ENCODE measurements at regions not wholly inside any gene's neighbourhood (a gene's known extent, or its start where the extent isn't known, plus 50 kb on each side); places are given as distances from the start of the nearest gene placed in this dataset.

DNA sequence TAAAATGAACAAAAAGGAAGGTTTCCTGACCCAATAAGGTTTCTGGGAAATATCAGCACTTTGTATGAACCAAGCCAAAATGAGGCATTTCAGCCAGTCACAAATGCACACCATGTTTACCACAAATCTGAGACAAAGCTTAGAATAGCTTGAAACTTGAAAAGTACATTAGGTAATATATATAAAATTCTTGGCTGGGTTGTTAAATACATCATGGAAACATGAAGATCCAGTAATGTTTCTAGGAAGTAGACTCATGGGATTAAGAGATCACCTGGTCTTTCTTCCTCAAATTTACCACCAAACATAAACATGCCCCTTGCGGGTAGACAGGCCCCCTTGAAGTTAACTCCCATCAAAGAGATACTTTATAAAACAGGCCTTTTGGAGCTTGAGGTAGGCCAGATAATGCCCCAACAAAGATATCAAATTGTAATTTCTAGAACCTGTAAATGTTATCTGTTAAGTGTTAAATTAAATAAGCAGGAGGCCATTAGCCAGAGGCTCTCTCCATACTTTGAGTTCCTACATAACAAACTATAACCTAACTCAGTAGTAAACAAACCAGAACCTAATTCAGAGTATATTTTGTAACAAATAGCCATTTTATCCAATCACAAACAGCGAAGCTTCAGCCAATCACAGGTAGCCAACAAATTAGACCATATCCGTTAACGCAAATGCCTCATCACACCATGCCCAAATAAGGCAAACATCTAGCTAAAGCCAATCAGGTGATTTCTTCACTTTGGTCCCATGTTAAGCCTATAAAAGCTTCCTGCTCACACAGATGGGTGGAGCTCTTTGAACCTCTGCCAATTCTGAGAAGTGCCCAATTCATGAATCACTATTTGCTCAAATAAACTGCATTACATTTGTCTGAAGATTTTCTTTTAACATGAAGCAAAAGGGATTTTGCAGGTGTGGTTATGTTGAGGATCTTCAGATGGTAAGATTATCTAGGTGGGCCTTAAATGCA is 127.9 kb upstream of the TARS1 start:
- Histone ChIP-seq H3K9me2 (ENCODE audit: insufficient read depth, low read length) (no peaks in the 10 kb centered on the region), H3K27ac (ENCODE audit: low read length) (no peak overlapping the region), H3K36me3 (ENCODE audit: insufficient read depth, low read length) (no peaks in the 10 kb centered on the region), H4K20me1 (ENCODE audit: insufficient read depth) (no peaks in the 10 kb centered on the region), H3K27me3 (ENCODE audit: insufficient read depth, low read depth, low read length) (no peaks in the 10 kb centered on the region), H2AFZ (ENCODE audit: low read depth, low read length) (no peak overlapping the region), H3K4me3 (ENCODE audit: low read length) (no peak overlapping the region), H3K9me3 (ENCODE audit: low read length) (no peaks in the 10 kb centered on the region), H3K4me2 (ENCODE audit: low read length) (no peak overlapping the region), H3F3A (ENCODE audit: insufficient read depth, low read length, poor library complexity, severe bottlenecking) (no peaks in the 10 kb centered on the region), H3K79me2 (replicated peaks; ENCODE audit: insufficient read depth, low read length) (no peaks in the 10 kb centered on the region), H3K9ac (ENCODE audit: low read length) (no peak overlapping the region)
- TF ChIP-seq EZH2 (IDR thresholded peaks at IDR 0.05; ENCODE audit: borderline replicate concordance, insufficient read depth, low read length, poor library complexity, severe bottlenecking) (no peak), SMC3 (conservative IDR thresholded peaks at IDR 0.05; ENCODE audit: poor library complexity) (no peak), MXI1 (conservative IDR thresholded peaks at IDR 0.05; ENCODE audit: poor library complexity, severe bottlenecking) (no peak), TAF1 (IDR thresholded peaks at IDR 0.05; ENCODE audit: low read depth) (no peak), EP300 (conservative IDR thresholded peaks at IDR 0.05; ENCODE audit: poor library complexity, severe bottlenecking) (no peak), RAD21 (conservative IDR thresholded peaks at IDR 0.05) (no peak), POLR2AphosphoS5 (IDR thresholded peaks at IDR 0.05) (no peak)
- TF ChIP-seq, protein P1, sequence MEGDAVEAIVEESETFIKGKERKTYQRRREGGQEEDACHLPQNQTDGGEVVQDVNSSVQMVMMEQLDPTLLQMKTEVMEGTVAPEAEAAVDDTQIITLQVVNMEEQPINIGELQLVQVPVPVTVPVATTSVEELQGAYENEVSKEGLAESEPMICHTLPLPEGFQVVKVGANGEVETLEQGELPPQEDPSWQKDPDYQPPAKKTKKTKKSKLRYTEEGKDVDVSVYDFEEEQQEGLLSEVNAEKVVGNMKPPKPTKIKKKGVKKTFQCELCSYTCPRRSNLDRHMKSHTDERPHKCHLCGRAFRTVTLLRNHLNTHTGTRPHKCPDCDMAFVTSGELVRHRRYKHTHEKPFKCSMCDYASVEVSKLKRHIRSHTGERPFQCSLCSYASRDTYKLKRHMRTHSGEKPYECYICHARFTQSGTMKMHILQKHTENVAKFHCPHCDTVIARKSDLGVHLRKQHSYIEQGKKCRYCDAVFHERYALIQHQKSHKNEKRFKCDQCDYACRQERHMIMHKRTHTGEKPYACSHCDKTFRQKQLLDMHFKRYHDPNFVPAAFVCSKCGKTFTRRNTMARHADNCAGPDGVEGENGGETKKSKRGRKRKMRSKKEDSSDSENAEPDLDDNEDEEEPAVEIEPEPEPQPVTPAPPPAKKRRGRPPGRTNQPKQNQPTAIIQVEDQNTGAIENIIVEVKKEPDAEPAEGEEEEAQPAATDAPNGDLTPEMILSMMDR (IDR thresholded peaks at IDR 0.05; ENCODE audit: poor library complexity, severe bottlenecking), result no peak
- TF ChIP-seq, protein P2, sequence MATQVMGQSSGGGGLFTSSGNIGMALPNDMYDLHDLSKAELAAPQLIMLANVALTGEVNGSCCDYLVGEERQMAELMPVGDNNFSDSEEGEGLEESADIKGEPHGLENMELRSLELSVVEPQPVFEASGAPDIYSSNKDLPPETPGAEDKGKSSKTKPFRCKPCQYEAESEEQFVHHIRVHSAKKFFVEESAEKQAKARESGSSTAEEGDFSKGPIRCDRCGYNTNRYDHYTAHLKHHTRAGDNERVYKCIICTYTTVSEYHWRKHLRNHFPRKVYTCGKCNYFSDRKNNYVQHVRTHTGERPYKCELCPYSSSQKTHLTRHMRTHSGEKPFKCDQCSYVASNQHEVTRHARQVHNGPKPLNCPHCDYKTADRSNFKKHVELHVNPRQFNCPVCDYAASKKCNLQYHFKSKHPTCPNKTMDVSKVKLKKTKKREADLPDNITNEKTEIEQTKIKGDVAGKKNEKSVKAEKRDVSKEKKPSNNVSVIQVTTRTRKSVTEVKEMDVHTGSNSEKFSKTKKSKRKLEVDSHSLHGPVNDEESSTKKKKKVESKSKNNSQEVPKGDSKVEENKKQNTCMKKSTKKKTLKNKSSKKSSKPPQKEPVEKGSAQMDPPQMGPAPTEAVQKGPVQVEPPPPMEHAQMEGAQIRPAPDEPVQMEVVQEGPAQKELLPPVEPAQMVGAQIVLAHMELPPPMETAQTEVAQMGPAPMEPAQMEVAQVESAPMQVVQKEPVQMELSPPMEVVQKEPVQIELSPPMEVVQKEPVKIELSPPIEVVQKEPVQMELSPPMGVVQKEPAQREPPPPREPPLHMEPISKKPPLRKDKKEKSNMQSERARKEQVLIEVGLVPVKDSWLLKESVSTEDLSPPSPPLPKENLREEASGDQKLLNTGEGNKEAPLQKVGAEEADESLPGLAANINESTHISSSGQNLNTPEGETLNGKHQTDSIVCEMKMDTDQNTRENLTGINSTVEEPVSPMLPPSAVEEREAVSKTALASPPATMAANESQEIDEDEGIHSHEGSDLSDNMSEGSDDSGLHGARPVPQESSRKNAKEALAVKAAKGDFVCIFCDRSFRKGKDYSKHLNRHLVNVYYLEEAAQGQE (IDR thresholded peaks at IDR 0.05; ENCODE audit: borderline replicate concordance), result no peak

DNA sequence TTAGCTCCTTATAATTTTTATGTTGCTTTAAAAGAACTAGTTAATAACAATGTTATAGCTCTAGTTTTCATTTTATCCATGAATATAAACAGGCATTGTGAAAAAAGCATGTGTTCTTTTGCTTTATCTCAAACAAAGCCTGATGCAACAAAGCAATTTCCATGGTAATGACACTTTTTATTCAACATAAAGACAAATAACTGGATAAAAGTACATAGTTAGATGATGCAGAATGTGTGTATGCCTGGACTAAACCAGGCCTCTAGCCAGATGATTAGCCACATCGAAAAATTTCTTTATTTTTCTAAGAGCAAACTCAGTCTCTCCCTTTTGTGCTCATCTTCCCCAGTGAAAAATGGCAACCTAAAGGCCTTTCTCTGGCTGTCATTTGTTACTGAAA is 125.6 kb upstream of the TARS1 start:
- Histone ChIP-seq H3K36me3 (ENCODE audit: insufficient read depth, low read length) (no peaks in the 10 kb centered on the region), H4K20me1 (ENCODE audit: insufficient read depth) (no peaks in the 10 kb centered on the region), H3K79me2 (replicated peaks; ENCODE audit: insufficient read depth, low read length) (no peaks in the 10 kb centered on the region), H3K9me3 (ENCODE audit: low read length) (no peaks in the 10 kb centered on the region), H3K4me2 (ENCODE audit: low read length) (no peak overlapping the region), H3K4me3 (ENCODE audit: low read length) (no peak overlapping the region), H3F3A (ENCODE audit: insufficient read depth, low read length, poor library complexity, severe bottlenecking) (no peaks in the 10 kb centered on the region), H2AFZ (ENCODE audit: low read depth, low read length) (no peak overlapping the region), H3K27me3 (ENCODE audit: insufficient read depth, low read depth, low read length) (no peaks in the 10 kb centered on the region), H3K9me2 (ENCODE audit: insufficient read depth, low read length) (no peaks in the 10 kb centered on the region), H3K27ac (ENCODE audit: low read length) (no peak overlapping the region), H3K9ac (ENCODE audit: low read length) (no peak overlapping the region)
- TF ChIP-seq RAD21 (conservative IDR thresholded peaks at IDR 0.05) (no peak), EZH2 (IDR thresholded peaks at IDR 0.05; ENCODE audit: borderline replicate concordance, insufficient read depth, low read length, poor library complexity, severe bottlenecking) (no peak), POLR2AphosphoS5 (IDR thresholded peaks at IDR 0.05) (no peak), MXI1 (conservative IDR thresholded peaks at IDR 0.05; ENCODE audit: poor library complexity, severe bottlenecking) (no peak), SMC3 (conservative IDR thresholded peaks at IDR 0.05; ENCODE audit: poor library complexity) (no peak)
- TF ChIP-seq, protein P1 (IDR thresholded peaks at IDR 0.05; ENCODE audit: poor library complexity, severe bottlenecking), result no peak
- TF ChIP-seq, protein P2 (IDR thresholded peaks at IDR 0.05; ENCODE audit: borderline replicate concordance), result no peak

All from neural cell (in vitro differentiated cells).